ENCODE measurements at regions not wholly inside any gene's neighbourhood (a gene's known extent, or its start where the extent isn't known, plus 50 kb on each side); places are given as distances from the start of the nearest gene placed in this dataset.

- H3K27me3 ChIP-seq (replicated peaks; ENCODE audit: insufficient read depth, low read depth, low read length, poor library complexity), result no peaks in the 10 kb centered on the region
- no peaks in the 10 kb centered on the region for H3K9me3 ChIP-seq (ENCODE audit: low read depth, low read length, poor library complexity, severe bottlenecking)
- H3K36me3 ChIP-seq (ENCODE audit: insufficient read depth, low read length, poor library complexity, severe bottlenecking), result no peaks in the 10 kb centered on the region
- TF ChIP-seq CTCF (conservative IDR thresholded peaks at IDR 0.05; ENCODE audit: low read depth, low read length) (no peak), EZH2 (IDR thresholded peaks at IDR 0.05; ENCODE audit: borderline replicate concordance, low read depth, low read length, poor library complexity, severe bottlenecking) (no peak)
- CTCF ChIA-PET, result no interaction called here
- no peak overlapping the region for H3K27ac ChIP-seq (ENCODE audit: low read depth, low read length, poor library complexity, severe bottlenecking)
- no peak for DNase-seq (ENCODE audit: low spot score)
- no peaks in the 10 kb centered on the region for H3K4me1 ChIP-seq (ENCODE audit: insufficient read depth, low read length, poor library complexity, severe bottlenecking)
- intact Hi-C loops (cut with micrococcal nuclease; ENCODE audit: unreplicated experiment), result no loop called here
- no TSS peak for BruUV-seq (replicated peaks)
- no peak overlapping the region for H3K4me3 ChIP-seq (ENCODE audit: low read depth, low read length, poor library complexity, severe bottlenecking)
- POLR2A ChIA-PET (ENCODE audit: low non-redundant PET), result no interaction called here
These were observed 217.3 kb downstream of the RPS24 start for GRCh38 chr10:78251016-78251385.

GRCh38 chr10:78252286-78252685, 218.6 kb downstream of the RPS24 start:
- intact Hi-C loops (cut with micrococcal nuclease; ENCODE audit: unreplicated experiment), result no loop called here
- DNase-seq (ENCODE audit: low spot score), result no peak
- BruUV-seq (replicated peaks), result no TSS peak
- Histone ChIP-seq H3K27me3 (replicated peaks; ENCODE audit: insufficient read depth, low read depth, low read length, poor library complexity) (no peaks in the 10 kb centered on the region), H3K4me1 (ENCODE audit: insufficient read depth, low read length, poor library complexity, severe bottlenecking) (no peaks in the 10 kb centered on the region), H3K4me3 (ENCODE audit: low read depth, low read length, poor library complexity, severe bottlenecking) (no peak overlapping the region), H3K27ac (ENCODE audit: low read depth, low read length, poor library complexity, severe bottlenecking) (no peak overlapping the region), H3K9me3 (ENCODE audit: low read depth, low read length, poor library complexity, severe bottlenecking) (no peaks in the 10 kb centered on the region), H3K36me3 (ENCODE audit: insufficient read depth, low read length, poor library complexity, severe bottlenecking) (no peaks in the 10 kb centered on the region)
- ChIA-PET CTCF (no interaction called here), POLR2A (ENCODE audit: low non-redundant PET) (no interaction called here)
- TF ChIP-seq CTCF (conservative IDR thresholded peaks at IDR 0.05; ENCODE audit: low read depth, low read length) (no peak), EZH2 (IDR thresholded peaks at IDR 0.05; ENCODE audit: borderline replicate concordance, low read depth, low read length, poor library complexity, severe bottlenecking) (no peak)

GRCh38 chr10:78253063-78253853, 219.6 kb downstream of the RPS24 start:
- BruUV-seq (replicated peaks), result no TSS peak
- intact Hi-C loops (cut with micrococcal nuclease; ENCODE audit: unreplicated experiment), result no loop called here
- no peaks in the 10 kb centered on the region for H3K27me3 ChIP-seq (replicated peaks; ENCODE audit: insufficient read depth, low read depth, low read length, poor library complexity)
- TF ChIP-seq CTCF (conservative IDR thresholded peaks at IDR 0.05; ENCODE audit: low read depth, low read length) (no peak), EZH2 (IDR thresholded peaks at IDR 0.05; ENCODE audit: borderline replicate concordance, low read depth, low read length, poor library complexity, severe bottlenecking) (no peak)
- H3K9me3 ChIP-seq (ENCODE audit: low read depth, low read length, poor library complexity, severe bottlenecking), result no peaks in the 10 kb centered on the region
- ChIA-PET CTCF (no interaction called here), POLR2A (ENCODE audit: low non-redundant PET) (no interaction called here)
- no peak for DNase-seq (ENCODE audit: low spot score)
- H3K36me3 ChIP-seq (ENCODE audit: insufficient read depth, low read length, poor library complexity, severe bottlenecking), result no peaks in the 10 kb centered on the region
- H3K4me1 ChIP-seq (ENCODE audit: insufficient read depth, low read length, poor library complexity, severe bottlenecking), result no peaks in the 10 kb centered on the region
- H3K4me3 ChIP-seq (ENCODE audit: low read depth, low read length, poor library complexity, severe bottlenecking), result no peak overlapping the region
- no peak overlapping the region for H3K27ac ChIP-seq (ENCODE audit: low read depth, low read length, poor library complexity, severe bottlenecking)
